ENCODE measurements at regions not wholly inside any gene's neighbourhood (a gene's known extent, or its start where the extent isn't known, plus 50 kb on each side); places are given as distances from the start of the nearest gene placed in this dataset.

- TF ChIP-seq EZH2phosphoT487 (IDR thresholded peaks at IDR 0.05; ENCODE audit: low read length) (no peak), EZH2 (optimal IDR thresholded peaks at IDR 0.05; ENCODE audit: low read depth, low read length) (no peak)
- TF ChIP-seq, protein P1, sequence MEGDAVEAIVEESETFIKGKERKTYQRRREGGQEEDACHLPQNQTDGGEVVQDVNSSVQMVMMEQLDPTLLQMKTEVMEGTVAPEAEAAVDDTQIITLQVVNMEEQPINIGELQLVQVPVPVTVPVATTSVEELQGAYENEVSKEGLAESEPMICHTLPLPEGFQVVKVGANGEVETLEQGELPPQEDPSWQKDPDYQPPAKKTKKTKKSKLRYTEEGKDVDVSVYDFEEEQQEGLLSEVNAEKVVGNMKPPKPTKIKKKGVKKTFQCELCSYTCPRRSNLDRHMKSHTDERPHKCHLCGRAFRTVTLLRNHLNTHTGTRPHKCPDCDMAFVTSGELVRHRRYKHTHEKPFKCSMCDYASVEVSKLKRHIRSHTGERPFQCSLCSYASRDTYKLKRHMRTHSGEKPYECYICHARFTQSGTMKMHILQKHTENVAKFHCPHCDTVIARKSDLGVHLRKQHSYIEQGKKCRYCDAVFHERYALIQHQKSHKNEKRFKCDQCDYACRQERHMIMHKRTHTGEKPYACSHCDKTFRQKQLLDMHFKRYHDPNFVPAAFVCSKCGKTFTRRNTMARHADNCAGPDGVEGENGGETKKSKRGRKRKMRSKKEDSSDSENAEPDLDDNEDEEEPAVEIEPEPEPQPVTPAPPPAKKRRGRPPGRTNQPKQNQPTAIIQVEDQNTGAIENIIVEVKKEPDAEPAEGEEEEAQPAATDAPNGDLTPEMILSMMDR (IDR thresholded peaks at IDR 0.05; ENCODE audit: low read length) = no peak
Measured at GRCh38 chr4:13794819-13795565, 167.5 kb upstream of the BOD1L1 start.

All from MM.1S (cell line).